GM12892 (cell line): ENCODE measurements at regions not wholly inside any gene's neighbourhood (a gene's known extent, or its start where the extent isn't known, plus 50 kb on each side); places are given as distances from the start of the nearest gene placed in this dataset.

Experiments used
- POLR2A ChIP-seq: IDR thresholded peaks from 2 replicates; pipeline ENCODE4 v1.6.1; 2011; ENCODE audit warnings: low read depth, low read length, control low read depth
- POLR2AphosphoS5 ChIP-seq: IDR thresholded peaks from 2 replicates; pipeline ENCODE4 v1.6.1; 2011; ENCODE audit warnings: low read depth, low read length, control low read depth

DNA sequence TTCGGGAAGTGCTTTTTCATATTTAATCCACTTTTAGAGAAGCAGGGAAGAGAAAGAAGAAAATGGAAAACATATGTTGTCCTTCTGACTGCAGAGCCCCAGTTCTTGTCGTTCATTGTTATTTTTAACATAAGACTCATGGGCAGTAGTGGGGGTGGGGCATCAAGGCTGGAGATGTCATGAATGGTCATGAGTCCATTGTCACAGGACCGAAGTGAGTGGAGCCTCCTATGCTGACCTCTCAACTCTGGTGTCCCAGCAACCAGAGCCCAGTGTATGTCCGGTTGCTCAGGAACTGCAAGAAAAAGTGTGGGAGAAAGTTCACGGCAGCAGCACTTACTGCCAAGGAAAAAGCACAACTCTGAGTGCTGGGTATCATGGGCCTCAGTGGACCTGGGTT, 108.6 kb downstream of the BANF2 start:
- TF ChIP-seq POLR2A (no peak), POLR2AphosphoS5 (no peak)
